ENCODE measurements at regions not wholly inside any gene's neighbourhood (a gene's known extent, or its start where the extent isn't known, plus 50 kb on each side); places are given as distances from the start of the nearest gene placed in this dataset.

GRCh38 chr2:15708865-15709820, 117.5 kb downstream of the DDX1 start:
- no peaks in the 10 kb centered on the region for H3K4me1 Mint-ChIP-seq
- no peak overlapping the region for H3K27ac Mint-ChIP-seq
- H3K4me3 Mint-ChIP-seq, result no peak overlapping the region
- H3K27me3 Mint-ChIP-seq, result peaks cover 3% of the 10 kb centered on the region
- no peaks in the 10 kb centered on the region for H3K9me3 Mint-ChIP-seq
- H3K36me3 Mint-ChIP-seq, result no peaks in the 10 kb centered on the region

GRCh38 chr2:15711126-15711860, 119.6 kb downstream of the DDX1 start:
- Mint-ChIP-seq H3K27ac (no peak overlapping the region), H3K27me3 (peaks cover 3% of the 10 kb centered on the region), H3K9me3 (no peaks in the 10 kb centered on the region), H3K4me3 (no peak overlapping the region), H3K4me1 (no peaks in the 10 kb centered on the region), H3K36me3 (no peaks in the 10 kb centered on the region)

- H3K27ac Mint-ChIP-seq, result no peak overlapping the region
- no peak overlapping the region for H3K4me3 Mint-ChIP-seq
- H3K9me3 Mint-ChIP-seq, result no peaks in the 10 kb centered on the region
- H3K4me1 Mint-ChIP-seq, result no peaks in the 10 kb centered on the region
- peaks cover 3% of the 10 kb centered on the region for H3K27me3 Mint-ChIP-seq
- no peaks in the 10 kb centered on the region for H3K36me3 Mint-ChIP-seq
These were observed 121.1 kb downstream of the DDX1 start for GRCh38 chr2:15712551-15713342.

GRCh38 chr2:15713475-15713874, 121.8 kb downstream of the DDX1 start:
- H3K9me3 Mint-ChIP-seq, result no peaks in the 10 kb centered on the region
- no peaks in the 10 kb centered on the region for H3K36me3 Mint-ChIP-seq
- no peaks in the 10 kb centered on the region for H3K4me1 Mint-ChIP-seq
- peaks cover 3% of the 10 kb centered on the region for H3K27me3 Mint-ChIP-seq
- no peak overlapping the region for H3K4me3 Mint-ChIP-seq
- no peak overlapping the region for H3K27ac Mint-ChIP-seq

GRCh38 chr2:15714002-15714401, 122.3 kb downstream of the DDX1 start:
- H3K27ac Mint-ChIP-seq, result no peak overlapping the region
- H3K9me3 Mint-ChIP-seq, result no peaks in the 10 kb centered on the region
- no peak overlapping the region for H3K4me3 Mint-ChIP-seq
- no peaks in the 10 kb centered on the region for H3K4me1 Mint-ChIP-seq
- H3K36me3 Mint-ChIP-seq, result no peaks in the 10 kb centered on the region
- H3K27me3 Mint-ChIP-seq, result peaks cover 3% of the 10 kb centered on the region

- Mint-ChIP-seq H3K4me1 (no peaks in the 10 kb centered on the region), H3K27me3 (peaks cover 1% of the 10 kb centered on the region), H3K4me3 (no peak overlapping the region), H3K36me3 (no peaks in the 10 kb centered on the region), H3K9me3 (no peaks in the 10 kb centered on the region), H3K27ac (no peak overlapping the region)
These were observed 122.9 kb downstream of the DDX1 start for GRCh38 chr2:15714609-15715008.

- no peak overlapping the region for H3K4me3 Mint-ChIP-seq
- H3K36me3 Mint-ChIP-seq, result no peaks in the 10 kb centered on the region
- H3K4me1 Mint-ChIP-seq, result no peaks in the 10 kb centered on the region
- H3K27me3 Mint-ChIP-seq, result no peaks in the 10 kb centered on the region
- H3K27ac Mint-ChIP-seq, result no peak overlapping the region
- no peaks in the 10 kb centered on the region for H3K9me3 Mint-ChIP-seq
These were observed 123.9 kb downstream of the DDX1 start for GRCh38 chr2:15715596-15715995.

- H3K4me3 Mint-ChIP-seq, result no peak overlapping the region
- no peaks in the 10 kb centered on the region for H3K4me1 Mint-ChIP-seq
- H3K9me3 Mint-ChIP-seq, result no peaks in the 10 kb centered on the region
- no peak overlapping the region for H3K27ac Mint-ChIP-seq
- H3K27me3 Mint-ChIP-seq, result no peaks in the 10 kb centered on the region
- no peaks in the 10 kb centered on the region for H3K36me3 Mint-ChIP-seq
These were observed 126.7 kb downstream of the DDX1 start for GRCh38 chr2:15718103-15718943.

GRCh38 chr2:15718944-15719323, 127.3 kb downstream of the DDX1 start:
- Mint-ChIP-seq H3K27me3 (peaks cover 2% of the 10 kb centered on the region), H3K36me3 (no peaks in the 10 kb centered on the region), H3K4me1 (no peaks in the 10 kb centered on the region)

GRCh38 chr2:15719566-15720313, 128.1 kb downstream of the DDX1 start:
- no peak overlapping the region for H3K27ac Mint-ChIP-seq
- no peaks in the 10 kb centered on the region for H3K9me3 Mint-ChIP-seq
- no peak overlapping the region for H3K4me3 Mint-ChIP-seq
- no peaks in the 10 kb centered on the region for H3K4me1 Mint-ChIP-seq
- no peaks in the 10 kb centered on the region for H3K36me3 Mint-ChIP-seq
- H3K27me3 Mint-ChIP-seq, result peaks cover 2% of the 10 kb centered on the region

More at GRCh38 chr2:15718944-15719323, 127.3 kb downstream of the DDX1 start:
- H3K4me3 Mint-ChIP-seq, result no peak overlapping the region
- H3K9me3 Mint-ChIP-seq, result no peaks in the 10 kb centered on the region
- H3K27ac Mint-ChIP-seq, result no peak overlapping the region

- no peaks in the 10 kb centered on the region for H3K9me3 Mint-ChIP-seq
- H3K27me3 Mint-ChIP-seq, result peaks cover 4% of the 10 kb centered on the region
- H3K4me1 Mint-ChIP-seq, result no peaks in the 10 kb centered on the region
These were observed 129.1 kb downstream of the DDX1 start for GRCh38 chr2:15720561-15721307.

GRCh38 chr2:15721411-15722067, 129.9 kb downstream of the DDX1 start:
- H3K9me3 Mint-ChIP-seq, result no peaks in the 10 kb centered on the region
- H3K27ac Mint-ChIP-seq, result no peak overlapping the region
- peaks cover 4% of the 10 kb centered on the region for H3K27me3 Mint-ChIP-seq
- no peaks in the 10 kb centered on the region for H3K4me1 Mint-ChIP-seq
- no peaks in the 10 kb centered on the region for H3K36me3 Mint-ChIP-seq
- H3K4me3 Mint-ChIP-seq, result no peak overlapping the region

More at GRCh38 chr2:15720561-15721307, 129.1 kb downstream of the DDX1 start:
- Mint-ChIP-seq H3K36me3 (no peaks in the 10 kb centered on the region), H3K27ac (no peak overlapping the region), H3K4me3 (no peak overlapping the region)

- Mint-ChIP-seq H3K36me3 (no peaks in the 10 kb centered on the region), H3K27ac (no peak overlapping the region)
These were observed 131.3 kb downstream of the DDX1 start for GRCh38 chr2:15722980-15723379.

More at GRCh38 chr2:15722980-15723379, 131.3 kb downstream of the DDX1 start:
- no peaks in the 10 kb centered on the region for H3K4me1 Mint-ChIP-seq
- no peaks in the 10 kb centered on the region for H3K9me3 Mint-ChIP-seq
- no peak overlapping the region for H3K4me3 Mint-ChIP-seq
- H3K27me3 Mint-ChIP-seq, result peaks cover 4% of the 10 kb centered on the region
